Activated T-cell treated with anti-CD3 and anti-CD28 coated beads, Interleukin-2, amount 50 U/mL, for 4 hours (primary cell): ENCODE measurements at regions not wholly inside any gene's neighbourhood (a gene's known extent, or its start where the extent isn't known, plus 50 kb on each side); places are given as distances from the start of the nearest gene placed in this dataset.

ENCODE experiments used
- ATAC-seq, 2 donors: fragments of 200-7000 bp; cut with Tn5 transposase; one replicate each; pipeline ENCODE4 v1.10.0; 2021
- DNase-seq: peaks from one replicate; pipeline ENCODE4 v3.0.0-alpha.2; 2020
- H3K27me3 Mint-ChIP-seq: one replicate; pipeline ENCODE4 v1.8.0; 2021; ENCODE audit warnings: low read depth, mixed read lengths
- H3K36me3 Mint-ChIP-seq: one replicate; pipeline ENCODE4 v1.8.0; 2022; ENCODE audit warnings: mixed read lengths; ENCODE audit not compliant: insufficient read depth
- H3K4me1 Mint-ChIP-seq: one replicate; pipeline ENCODE4 v1.8.0; 2021; ENCODE audit warnings: low read depth, mixed read lengths
- H3K4me3 Mint-ChIP-seq: one replicate; pipeline ENCODE4 v1.8.0; 2021; ENCODE audit warnings: mild to moderate bottlenecking, moderate library complexity, mixed read lengths
- H3K9me3 Mint-ChIP-seq: one replicate; pipeline ENCODE4 v1.8.0; 2021; ENCODE audit warnings: mixed read lengths

DNA sequence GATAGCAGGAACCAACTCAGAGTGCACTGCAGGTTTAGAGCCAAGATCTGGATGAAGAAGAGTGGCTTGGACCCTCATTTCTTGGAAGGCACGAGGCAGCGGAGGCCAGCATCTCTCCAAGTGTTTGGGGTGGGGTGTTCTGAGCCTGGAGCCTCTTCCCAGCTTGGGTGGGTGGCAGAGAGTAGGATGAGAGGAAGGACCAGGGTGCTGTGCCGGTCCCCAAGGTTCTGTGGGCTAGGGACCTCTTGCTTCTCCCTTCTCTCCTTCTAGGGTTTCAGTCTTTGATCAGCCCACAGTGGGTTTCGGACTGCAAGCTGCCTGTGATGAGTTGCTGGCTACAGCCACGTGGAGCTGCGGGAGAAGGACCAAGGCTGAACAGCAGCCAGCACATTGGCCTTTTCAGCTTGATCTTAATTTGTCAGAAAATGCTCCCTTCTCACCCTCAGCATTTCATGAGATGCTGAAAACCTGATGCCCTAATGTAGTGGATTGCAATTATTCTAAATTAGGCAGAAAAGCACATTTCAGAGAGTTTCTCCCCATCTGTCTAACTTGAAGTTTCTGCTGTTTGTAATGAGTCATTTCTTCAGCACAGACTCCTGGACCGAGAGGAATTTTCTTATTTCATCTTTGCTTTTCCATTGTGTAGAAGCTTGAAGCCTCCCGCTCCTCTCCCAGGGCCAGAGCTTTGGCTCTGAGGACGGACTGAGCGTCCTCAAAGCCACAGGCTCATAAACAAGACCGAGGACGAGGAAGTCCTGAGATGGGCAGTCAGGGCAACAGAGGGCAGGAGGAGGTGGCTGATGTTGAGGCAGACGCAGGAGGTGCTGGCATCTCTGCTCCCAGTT lies 99.1 kb upstream of the HDAC4 start:
- no peak overlapping the region for H3K4me3 Mint-ChIP-seq
- no peaks in the 10 kb centered on the region for H3K4me1 Mint-ChIP-seq

DNA sequence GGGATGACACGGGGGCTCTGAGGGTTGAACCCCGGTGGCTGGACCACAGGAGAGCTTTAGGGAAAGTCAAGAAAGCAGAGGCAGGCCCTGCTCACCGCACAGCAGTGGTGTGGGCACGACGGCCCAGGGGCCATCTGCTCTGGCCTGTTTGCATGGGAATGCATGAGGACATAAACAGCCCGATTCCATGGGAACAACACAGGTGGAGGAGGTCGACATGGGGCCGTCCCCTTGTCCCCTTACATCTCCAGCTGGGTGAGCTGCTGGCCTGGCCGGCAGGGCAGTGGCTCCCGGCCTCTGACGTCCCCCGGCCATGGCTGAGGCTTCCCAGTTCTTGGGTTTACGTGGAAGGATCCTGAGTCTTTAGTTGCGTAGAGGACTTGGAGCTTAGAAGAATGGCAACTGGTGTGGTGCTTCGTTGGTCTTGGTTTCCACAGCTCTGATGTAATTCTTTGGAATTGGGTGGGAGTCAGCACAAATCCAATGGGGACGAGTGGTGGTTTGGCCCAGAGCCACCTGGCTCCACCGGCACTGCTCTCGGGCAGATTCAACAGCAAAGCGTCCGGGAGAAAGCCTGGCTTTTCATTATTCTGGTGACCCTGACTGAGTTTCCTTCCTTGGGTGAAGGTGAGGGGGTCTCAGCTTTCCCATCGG lies 98.3 kb upstream of the HDAC4 start:
- H3K9me3 Mint-ChIP-seq, result no peaks in the 10 kb centered on the region
- no peaks in the 10 kb centered on the region for H3K4me1 Mint-ChIP-seq
- H3K27me3 Mint-ChIP-seq, result no peaks in the 10 kb centered on the region
- DNase-seq (no peak), ATAC-seq (no peak)
- H3K4me3 Mint-ChIP-seq, result no peak overlapping the region
- H3K36me3 Mint-ChIP-seq, result no peaks in the 10 kb centered on the region

More for the DNA sequence above, 99.1 kb upstream of the HDAC4 start:
- no peaks in the 10 kb centered on the region for H3K27me3 Mint-ChIP-seq
- no peaks in the 10 kb centered on the region for H3K36me3 Mint-ChIP-seq
- no peak for ATAC-seq
- no peak for DNase-seq
- no peaks in the 10 kb centered on the region for H3K9me3 Mint-ChIP-seq

DNA sequence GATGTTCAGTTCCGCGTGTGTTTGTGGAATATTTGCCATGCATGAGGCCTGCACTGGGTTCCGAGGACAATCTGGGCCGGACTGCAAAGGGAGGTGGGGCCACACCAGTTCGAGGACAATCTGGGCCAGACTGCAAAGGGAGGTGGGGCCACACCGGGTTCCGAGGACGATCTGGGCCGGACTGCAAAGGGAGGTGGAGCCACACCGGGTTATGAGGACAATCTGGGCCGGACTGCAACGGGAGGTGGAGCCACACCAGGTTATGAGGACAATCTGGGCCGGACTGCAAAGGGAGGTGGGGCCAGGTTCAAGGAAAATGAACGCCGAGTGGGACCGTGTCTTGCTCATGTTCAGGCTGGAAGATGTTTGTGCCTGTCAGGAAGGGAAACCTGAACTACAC lies 97.8 kb upstream of the HDAC4 start:
- no peak for ATAC-seq
- Mint-ChIP-seq H3K4me1 (no peaks in the 10 kb centered on the region), H3K4me3 (no peak overlapping the region), H3K9me3 (no peaks in the 10 kb centered on the region), H3K27me3 (no peaks in the 10 kb centered on the region), H3K36me3 (no peaks in the 10 kb centered on the region)
- no peak for DNase-seq

DNA sequence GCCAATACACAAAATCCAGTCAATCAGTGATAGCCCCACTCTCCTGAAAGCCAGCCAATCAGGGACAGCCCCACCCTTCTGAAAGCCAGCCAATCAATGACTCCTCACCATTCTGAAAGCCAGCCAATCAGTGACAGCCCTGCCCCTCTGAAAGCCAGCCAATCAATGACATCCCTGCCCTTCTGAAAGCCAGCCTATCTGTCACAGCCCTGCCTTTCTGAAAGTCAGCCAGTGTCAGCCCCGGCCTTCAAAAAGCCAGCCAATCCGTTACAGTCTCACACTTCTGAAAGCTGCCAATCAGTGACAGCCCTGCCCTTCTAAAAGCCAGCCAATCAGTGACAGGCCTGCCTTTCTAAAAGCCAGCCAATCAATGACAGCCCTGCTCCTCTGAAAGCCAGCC lies 95.9 kb upstream of the HDAC4 start:
- Mint-ChIP-seq H3K36me3 (no peaks in the 10 kb centered on the region), H3K4me1 (no peaks in the 10 kb centered on the region), H3K27me3 (no peaks in the 10 kb centered on the region), H3K4me3 (no peak overlapping the region), H3K9me3 (no peaks in the 10 kb centered on the region)
- no peak for DNase-seq
- ATAC-seq, result peak; percentile 52 to 63

- Mint-ChIP-seq H3K4me3 (no peak overlapping the region), H3K36me3 (no peaks in the 10 kb centered on the region), H3K4me1 (no peaks in the 10 kb centered on the region), H3K9me3 (no peaks in the 10 kb centered on the region), H3K27me3 (no peaks in the 10 kb centered on the region)
- DNase-seq, result no peak
- no peak for ATAC-seq
These were observed 95.0 kb upstream of the HDAC4 start for GRCh38 chr2:239495791-239496233.

GRCh38 chr2:239495175-239495574 lies 94.4 kb upstream of the HDAC4 start:
- Mint-ChIP-seq H3K9me3 (no peaks in the 10 kb centered on the region), H3K4me3 (no peak overlapping the region), H3K4me1 (no peaks in the 10 kb centered on the region), H3K36me3 (no peaks in the 10 kb centered on the region), H3K27me3 (peaks cover 3% of the 10 kb centered on the region)
- DNase-seq (no peak), ATAC-seq (no peak)

GRCh38 chr2:239494578-239494977 lies 93.8 kb upstream of the HDAC4 start:
- no peaks in the 10 kb centered on the region for H3K9me3 Mint-ChIP-seq
- H3K27me3 Mint-ChIP-seq, result peaks cover 3% of the 10 kb centered on the region

GRCh38 chr2:239489481-239489880 lies 88.7 kb upstream of the HDAC4 start:
- Mint-ChIP-seq H3K4me1 (no peaks in the 10 kb centered on the region), H3K9me3 (no peaks in the 10 kb centered on the region), H3K36me3 (no peaks in the 10 kb centered on the region), H3K4me3 (no peak overlapping the region), H3K27me3 (peaks cover 3% of the 10 kb centered on the region)
- DNase-seq, result no peak
- no peak for ATAC-seq

More at GRCh38 chr2:239494578-239494977, 93.8 kb upstream of the HDAC4 start:
- H3K4me1 Mint-ChIP-seq, result no peaks in the 10 kb centered on the region
- ATAC-seq (no peak), DNase-seq (no peak)
- no peak overlapping the region for H3K4me3 Mint-ChIP-seq
- H3K36me3 Mint-ChIP-seq, result no peaks in the 10 kb centered on the region

DNA sequence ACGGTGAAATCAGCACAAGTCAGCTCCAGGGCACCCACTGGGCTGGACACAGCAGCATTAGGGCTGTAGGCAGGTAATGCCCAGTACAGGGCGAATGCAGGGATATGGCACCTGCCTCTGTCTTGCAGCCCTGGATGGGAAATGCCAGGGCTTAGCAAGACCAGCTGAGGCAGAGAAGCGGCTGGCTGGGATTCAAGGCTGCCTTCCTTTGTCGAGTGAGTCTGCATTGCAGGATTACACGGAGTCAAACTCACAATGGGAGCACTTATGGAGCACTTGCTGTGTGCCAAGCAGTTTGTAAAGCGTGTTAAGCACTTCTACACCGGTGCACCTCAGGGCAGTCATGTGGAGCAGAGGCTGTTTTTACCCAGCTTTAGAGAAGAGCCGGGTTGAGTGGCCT lies 87.3 kb upstream of the HDAC4 start:
- DNase-seq, result no peak
- no peak for ATAC-seq
- no peaks in the 10 kb centered on the region for H3K4me1 Mint-ChIP-seq
- no peaks in the 10 kb centered on the region for H3K36me3 Mint-ChIP-seq
- H3K9me3 Mint-ChIP-seq, result no peaks in the 10 kb centered on the region
- no peak overlapping the region for H3K4me3 Mint-ChIP-seq
- peaks cover 5% of the 10 kb centered on the region for H3K27me3 Mint-ChIP-seq

DNA sequence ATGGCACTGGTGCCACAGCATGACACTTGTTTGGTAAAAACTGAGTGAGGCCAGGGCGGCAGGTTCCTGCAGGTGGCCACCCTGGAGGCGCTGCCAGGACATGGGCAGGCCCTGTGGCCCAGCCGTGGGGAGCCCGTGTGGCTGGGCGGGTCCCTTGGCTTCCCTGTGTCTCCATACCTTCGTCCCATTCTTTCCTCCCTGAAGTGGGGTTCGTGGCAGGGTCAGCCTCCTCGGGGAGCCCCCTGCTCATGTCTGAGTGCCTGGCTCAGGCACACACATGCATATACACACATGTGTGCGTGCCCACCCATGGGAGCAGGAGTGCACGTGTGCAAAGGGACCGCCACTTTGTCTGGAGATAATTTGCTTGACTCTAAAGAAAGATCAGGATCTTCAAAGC lies 86.5 kb upstream of the HDAC4 start:
- no peak for DNase-seq
- peaks cover 5% of the 10 kb centered on the region for H3K27me3 Mint-ChIP-seq
- no peaks in the 10 kb centered on the region for H3K9me3 Mint-ChIP-seq
- H3K4me3 Mint-ChIP-seq, result no peak overlapping the region
- no peak for ATAC-seq
- no peaks in the 10 kb centered on the region for H3K4me1 Mint-ChIP-seq
- H3K36me3 Mint-ChIP-seq, result no peaks in the 10 kb centered on the region

DNA sequence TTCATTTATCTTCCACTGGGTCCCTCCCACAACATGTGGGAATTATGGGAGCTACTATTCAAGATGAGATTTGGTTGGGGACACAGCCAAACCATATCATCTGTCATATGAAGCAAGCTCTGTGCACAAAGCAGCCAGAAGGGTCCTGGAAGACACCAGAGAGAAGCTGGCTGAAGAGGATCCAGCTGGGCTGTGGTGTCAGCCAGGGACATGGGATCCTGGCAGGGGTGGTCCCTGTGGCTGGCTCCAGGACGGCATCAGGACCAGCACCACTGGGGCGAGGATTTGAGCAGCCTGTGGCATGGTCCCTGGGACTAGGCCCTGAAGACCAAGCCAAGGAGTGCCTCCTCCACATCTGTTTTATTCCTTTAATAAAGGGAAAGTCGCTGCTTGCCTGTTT lies 84.8 kb upstream of the HDAC4 start:
- no peak for DNase-seq
- Mint-ChIP-seq H3K9me3 (no peaks in the 10 kb centered on the region), H3K27me3 (peaks cover 5% of the 10 kb centered on the region), H3K36me3 (no peaks in the 10 kb centered on the region), H3K4me3 (no peak overlapping the region), H3K4me1 (no peaks in the 10 kb centered on the region)
- no peak for ATAC-seq

DNA sequence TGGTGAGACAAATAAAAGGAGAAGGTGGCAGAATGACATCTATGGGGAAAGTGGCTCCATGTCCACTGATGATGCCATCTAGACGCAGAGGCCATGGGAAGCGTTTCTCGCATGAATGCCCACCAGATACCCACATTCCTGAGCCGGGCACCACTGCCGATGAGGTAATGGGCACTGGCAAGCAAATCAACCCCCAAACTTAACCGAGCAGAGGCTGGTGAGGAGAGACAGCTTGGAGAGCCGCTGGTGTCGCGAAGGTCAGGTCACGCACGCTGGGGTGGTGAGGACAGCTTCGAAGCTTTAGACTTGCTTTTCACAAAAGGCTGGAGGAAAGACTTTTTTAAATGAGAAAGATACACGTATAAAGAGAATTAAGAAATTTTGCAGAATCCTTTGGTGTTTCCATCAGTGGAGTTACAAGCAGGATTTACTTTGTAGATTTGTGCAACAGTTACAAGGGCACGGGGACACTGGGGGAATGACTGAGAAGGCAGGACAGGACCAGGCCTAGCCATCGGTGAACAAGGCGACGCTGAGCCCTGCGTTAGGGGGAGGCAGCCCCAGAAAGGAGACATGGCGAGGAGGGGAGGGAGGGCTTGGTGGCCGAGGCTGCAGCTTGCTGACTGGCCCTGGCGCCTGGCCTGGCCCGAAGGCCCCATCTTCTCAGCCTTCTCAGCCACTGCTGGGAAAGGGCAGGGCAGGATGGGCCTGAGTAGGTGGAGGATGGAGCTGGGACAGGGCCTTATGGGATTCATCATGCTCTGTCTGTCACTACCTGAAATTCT lies 83.9 kb upstream of the HDAC4 start:
- Mint-ChIP-seq H3K4me3 (no peak overlapping the region), H3K4me1 (no peaks in the 10 kb centered on the region), H3K36me3 (no peaks in the 10 kb centered on the region), H3K9me3 (no peaks in the 10 kb centered on the region), H3K27me3 (peaks cover 2% of the 10 kb centered on the region)
- no peak for DNase-seq
- no peak for ATAC-seq

DNA sequence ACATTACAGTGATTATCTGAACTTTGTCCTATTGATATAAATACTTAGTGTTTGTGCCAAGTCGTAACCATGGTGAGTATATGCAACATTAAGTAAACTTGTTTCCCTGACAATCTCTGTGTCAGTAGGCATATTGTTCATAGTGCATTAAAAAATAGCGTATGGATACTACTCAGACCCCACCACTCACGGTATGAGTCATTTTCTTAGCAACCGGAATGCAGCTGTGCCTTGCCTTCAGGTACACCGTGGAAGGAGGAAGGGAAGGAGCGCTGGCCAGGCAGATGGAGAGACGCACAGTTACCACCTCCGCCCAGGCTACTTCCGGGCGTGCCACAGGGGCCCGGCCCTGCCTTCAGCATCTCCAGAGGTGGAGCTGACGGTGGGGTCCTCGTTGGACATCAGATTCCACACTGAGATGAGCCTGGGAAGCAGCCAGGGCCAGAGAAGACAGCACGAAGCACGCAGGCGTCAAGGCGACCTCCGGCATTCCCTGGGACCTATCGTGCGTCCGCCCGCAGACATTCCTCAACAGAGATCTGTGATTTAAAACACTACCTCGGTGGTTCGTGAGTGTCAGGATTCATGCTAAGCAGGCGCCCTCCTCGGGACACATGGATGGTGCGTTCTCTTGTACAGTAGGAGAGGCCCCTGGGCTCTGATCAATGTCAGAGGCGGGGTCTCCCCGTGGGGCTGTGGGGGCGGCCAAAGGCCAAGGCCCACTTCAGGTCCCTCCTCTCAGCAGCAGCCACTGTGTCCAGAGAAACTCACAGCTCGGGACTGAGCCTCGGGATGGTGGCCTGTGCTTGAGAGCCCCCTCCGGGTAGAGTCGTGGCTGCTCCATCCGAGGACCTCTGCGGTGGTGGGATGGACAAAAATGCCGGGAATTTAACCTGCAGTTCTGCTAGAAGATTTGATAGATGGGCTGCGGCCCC lies 82.2 kb upstream of the HDAC4 start:
- H3K4me1 Mint-ChIP-seq, result no peaks in the 10 kb centered on the region
- no peaks in the 10 kb centered on the region for H3K36me3 Mint-ChIP-seq
- H3K9me3 Mint-ChIP-seq, result no peaks in the 10 kb centered on the region
- peaks cover 2% of the 10 kb centered on the region for H3K27me3 Mint-ChIP-seq
- H3K4me3 Mint-ChIP-seq, result no peak overlapping the region
- DNase-seq, result no peak
- ATAC-seq, result no peak

GRCh38 chr2:239479471-239479870 lies 78.7 kb upstream of the HDAC4 start:
- H3K4me1 Mint-ChIP-seq, result no peaks in the 10 kb centered on the region
- H3K27me3 Mint-ChIP-seq, result peaks cover 2% of the 10 kb centered on the region
- no peaks in the 10 kb centered on the region for H3K9me3 Mint-ChIP-seq
- no peak for DNase-seq
- H3K4me3 Mint-ChIP-seq, result no peak overlapping the region
- H3K36me3 Mint-ChIP-seq, result no peaks in the 10 kb centered on the region
- ATAC-seq, result no peak
